Endothelial cell of umbilical vein (primary cell): ENCODE measurements at regions not wholly inside any gene's neighbourhood (a gene's known extent, or its start where the extent isn't known, plus 50 kb on each side); places are given as distances from the start of the nearest gene placed in this dataset.

Experiments
- CTCF ChIP-seq, 2 donors: IDR thresholded peaks; 1 replicate in 1 of 2; 2 replicates in 1 of 2; pipeline ENCODE4 v1.5.1; 2011; ENCODE audit warnings: low read length in 2 of 2, mild to moderate bottlenecking in 2 of 2, moderate library complexity in 2 of 2, control low read depth in 1 of 2, inconsistent platforms in 1 of 2, low read depth in 1 of 2; ENCODE audit not compliant: insufficient read depth in 1 of 2; ENCODE audit errors: extremely low read depth in 1 of 2
- EZH2 ChIP-seq: IDR thresholded peaks from 2 replicates; pipeline ENCODE4 v1.6.1; 2012; ENCODE audit warnings: borderline replicate concordance, low read depth, mild to moderate bottlenecking, moderate library complexity, low read length, inconsistent platforms; ENCODE audit not compliant: severe bottlenecking
- FOS ChIP-seq: IDR thresholded peaks from 2 replicates; pipeline ENCODE4 v1.6.1; 2011; ENCODE audit warnings: mild to moderate bottlenecking, low read length, moderate library complexity, borderline replicate concordance; ENCODE audit not compliant: insufficient read depth
- JUN ChIP-seq: IDR thresholded peaks from 2 replicates; pipeline ENCODE4 v1.6.1; 2011; ENCODE audit warnings: borderline replicate concordance, low read depth; ENCODE audit not compliant: insufficient read length, insufficient read depth
- POLR2A ChIP-seq: IDR thresholded peaks from 2 replicates; pipeline ENCODE4 v1.6.1; 2012; ENCODE audit warnings: low read depth, mild to moderate bottlenecking, control low read depth, low read length
- POLR2AphosphoS5 ChIP-seq: IDR thresholded peaks from 2 replicates; pipeline ENCODE4 v1.6.1; 2012; ENCODE audit warnings: low read depth, mild to moderate bottlenecking, control low read depth, low read length, moderate library complexity; ENCODE audit not compliant: insufficient read depth
- TF ChIP-seq, protein P1 (sequence below): IDR thresholded peaks from 2 replicates; pipeline ENCODE4 v1.6.1; 2011; ENCODE audit not compliant: insufficient read depth, insufficient read length

GRCh38 chr2:34307636-34308035 lies 708.5 kb upstream of the FAM98A start:
- no peak for TF ChIP-seq CTCF (IDR thresholded peaks at IDR 0.05; ENCODE audit: extremely low read depth in 1 of 2, insufficient read depth in 1 of 2, low read depth in 1 of 2, low read length in 2 of 2)
- TF ChIP-seq POLR2A: no peak
- TF ChIP-seq EZH2: no peak
- TF ChIP-seq FOS: no peak
- TF ChIP-seq JUN: no peak
- TF ChIP-seq POLR2AphosphoS5: no peak
- TF ChIP-seq, protein P1, sequence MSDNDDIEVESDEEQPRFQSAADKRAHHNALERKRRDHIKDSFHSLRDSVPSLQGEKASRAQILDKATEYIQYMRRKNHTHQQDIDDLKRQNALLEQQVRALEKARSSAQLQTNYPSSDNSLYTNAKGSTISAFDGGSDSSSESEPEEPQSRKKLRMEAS: no peak
